GM23338 (cell line): ENCODE measurements at regions not wholly inside any gene's neighbourhood (a gene's known extent, or its start where the extent isn't known, plus 50 kb on each side); places are given as distances from the start of the nearest gene placed in this dataset.

Experiments used
- ATAC-seq: fragments of 200-7000 bp; cut with Tn5 transposase; 3 replicates; pipeline ENCODE4 v1.9.1; 2020
- DNase-seq: peaks from one replicate; pipeline ENCODE4 v3.0.0-alpha.2; 2015; ENCODE audit warnings: low spot score
- H2AFZ ChIP-seq: fragments of 200-600 bp; sonication (generic); 2 replicates; pipeline ENCODE4 v1.8.0; 2016; ENCODE audit warnings: antibody characterized with exemption, mild to moderate bottlenecking, moderate library complexity
- H3F3A ChIP-seq: fragments of 200-600 bp; sonication (generic); replicated peaks from 2 replicates; pipeline ENCODE4 v1.8.0; 2017; ENCODE audit warnings: antibody characterized with exemption, mixed run types, low read depth
- H3K27ac ChIP-seq: fragments of 200-600 bp; sonication (generic); 2 replicates; pipeline ENCODE4 v1.6.1; 2016; ENCODE audit warnings: low read depth
- H3K27me3 ChIP-seq: fragments of 200-600 bp; sonication (generic); 2 replicates; pipeline ENCODE4 v1.8.0; 2016; ENCODE audit warnings: mild to moderate bottlenecking, mixed run types, moderate library complexity; ENCODE audit not compliant: insufficient read depth
- H3K36me3 ChIP-seq: fragments of 200-600 bp; sonication (generic); 2 replicates; pipeline ENCODE4 v1.8.0; 2016; ENCODE audit warnings: mild to moderate bottlenecking; ENCODE audit not compliant: insufficient read depth
- H3K4me1 ChIP-seq: fragments of 200-600 bp; sonication (generic); 2 replicates; pipeline ENCODE4 v1.8.0; 2016; ENCODE audit warnings: mild to moderate bottlenecking, moderate library complexity; ENCODE audit not compliant: insufficient read depth
- H3K4me2 ChIP-seq: fragments of 200-600 bp; sonication (generic); 2 replicates; pipeline ENCODE4 v1.7.1; 2017; ENCODE audit warnings: mixed run types
- H3K4me3 ChIP-seq: fragments of 200-600 bp; sonication (generic); 2 replicates; pipeline ENCODE4 v1.6.1; 2016; ENCODE audit warnings: mixed run types
- H3K79me2 ChIP-seq: fragments of 200-600 bp; sonication (generic); replicated peaks from 2 replicates; pipeline ENCODE4 v1.8.0; 2017; ENCODE audit warnings: mild to moderate bottlenecking; ENCODE audit not compliant: insufficient read depth
- H3K9me2 ChIP-seq: fragments of 200-600 bp; sonication (generic); 2 replicates; pipeline ENCODE4 v1.8.0; 2017; ENCODE audit not compliant: insufficient read depth
- H4K20me1 ChIP-seq: fragments of 200-600 bp; sonication (generic); replicated peaks from 2 replicates; pipeline ENCODE4 v1.8.0; 2017; ENCODE audit warnings: mild to moderate bottlenecking; ENCODE audit not compliant: insufficient read depth
- H3K27ac Mint-ChIP-seq: 2 replicates; pipeline ENCODE4 v1.8.0; 2020; ENCODE audit warnings: inconsistent platforms, mild to moderate bottlenecking, moderate library complexity, mixed read lengths
- H3K27me3 Mint-ChIP-seq: 3 replicates; pipeline ENCODE4 v1.8.0; 2022; ENCODE audit warnings: low read depth, mild to moderate bottlenecking, moderate library complexity, mixed read lengths, inconsistent platforms; ENCODE audit not compliant: insufficient read depth, poor library complexity
- H3K36me3 Mint-ChIP-seq: 3 replicates; pipeline ENCODE4 v1.8.0; 2021; ENCODE audit warnings: low read depth, mild to moderate bottlenecking, inconsistent platforms, moderate library complexity, mixed read lengths
- H3K4me1 Mint-ChIP-seq: 3 replicates; pipeline ENCODE4 v1.8.0; 2020; ENCODE audit warnings: mild to moderate bottlenecking, inconsistent platforms, mixed read lengths
- H3K4me3 Mint-ChIP-seq: 3 replicates; pipeline ENCODE4 v1.8.0; 2021; ENCODE audit warnings: moderate library complexity, mild to moderate bottlenecking, inconsistent platforms, mixed read lengths
- H3K9me3 Mint-ChIP-seq: 3 replicates; pipeline ENCODE4 v1.8.0; 2020; ENCODE audit warnings: moderate library complexity, mild to moderate bottlenecking, inconsistent platforms, mixed read lengths
- CREB1 ChIP-seq: fragments of 250-450 bp; sonication (Bioruptor Pico); IDR thresholded peaks from 2 replicates; pipeline ENCODE4 v1.5.0; 2020; ENCODE audit warnings: low read depth, mild to moderate bottlenecking, moderate library complexity
- ETS1 ChIP-seq: IDR thresholded peaks from 2 replicates; pipeline ENCODE4 v1.6.1; 2016; ENCODE audit warnings: antibody characterized with exemption
- EZH2 ChIP-seq: fragments of 200-600 bp; sonication (generic); IDR thresholded peaks from one replicate; pipeline ENCODE4 v1.8.0; 2017; ENCODE audit warnings: antibody characterized with exemption, mild to moderate bottlenecking, low read depth; ENCODE audit not compliant: unreplicated experiment
- JUNB ChIP-seq: IDR thresholded peaks from one replicate; pipeline ENCODE4 v1.6.1; 2016; ENCODE audit warnings: antibody characterized with exemption; ENCODE audit not compliant: unreplicated experiment
- REST ChIP-seq: IDR thresholded peaks from one replicate; pipeline ENCODE4 v1.6.1; 2018; ENCODE audit warnings: antibody characterized with exemption; ENCODE audit not compliant: unreplicated experiment
- STAT1 ChIP-seq: IDR thresholded peaks from one replicate; pipeline ENCODE4 v1.6.1; 2016; ENCODE audit warnings: antibody characterized with exemption; ENCODE audit not compliant: unreplicated experiment
- ZNF114 ChIP-seq: fragments of 250-450 bp; sonication (Bioruptor Pico); IDR thresholded peaks from 2 replicates; pipeline ENCODE4 v1.5.0; 2020; ENCODE audit warnings: mild to moderate bottlenecking, moderate library complexity
- ZNF331 ChIP-seq: fragments of 250-450 bp; sonication (Bioruptor Pico); IDR thresholded peaks from 2 replicates; pipeline ENCODE4 v1.5.0; 2020; ENCODE audit warnings: low read depth, mild to moderate bottlenecking, moderate library complexity
- ZNF462 ChIP-seq: fragments of 250-450 bp; sonication (Bioruptor Pico); IDR thresholded peaks from 2 replicates; pipeline ENCODE4 v1.5.0; 2020; ENCODE audit warnings: mild to moderate bottlenecking, moderate library complexity

GRCh38 chrX:121755541-121755940, 708.1 kb downstream of the GLUD2 start (continued):
- no peak for TF ChIP-seq REST

GRCh38 chrX:121761845-121762244, 714.4 kb downstream of the GLUD2 start:
- no peak overlapping the region for H3K4me3 Mint-ChIP-seq
- Histone ChIP-seq H3F3A (no peaks in the 10 kb centered on the region), H3K27me3 (no peaks in the 10 kb centered on the region), H3K9me2 (no peaks in the 10 kb centered on the region), H3K79me2 (no peaks in the 10 kb centered on the region), H3K4me3 (no peak overlapping the region), H3K27ac (no peak overlapping the region), H3K4me2 (no peak overlapping the region), H3K36me3 (no peaks in the 10 kb centered on the region), H3K4me1 (no peaks in the 10 kb centered on the region), H4K20me1 (no peaks in the 10 kb centered on the region), H2AFZ (no peak overlapping the region)
- no peaks in the 10 kb centered on the region for H3K27me3 Mint-ChIP-seq
- no peaks in the 10 kb centered on the region for H3K4me1 Mint-ChIP-seq
- TF ChIP-seq ZNF331 (CRISPR knock-in tag) (no peak), STAT1 (no peak), JUNB (no peak), EZH2 (no peak), CREB1 (CRISPR knock-in tag) (no peak), ETS1 (no peak)
- H3K9me3 Mint-ChIP-seq: no peaks in the 10 kb centered on the region
- no peak overlapping the region for H3K27ac Mint-ChIP-seq
- no peaks in the 10 kb centered on the region for H3K36me3 Mint-ChIP-seq
- ATAC-seq: no peak
- DNase-seq: no peak

GRCh38 chrX:121763671-121764070, 716.3 kb downstream of the GLUD2 start:
- no peak for ATAC-seq
- Histone ChIP-seq H3K4me1 (no peaks in the 10 kb centered on the region), H3K4me2 (no peak overlapping the region), H2AFZ (no peak overlapping the region), H3F3A (no peaks in the 10 kb centered on the region), H3K27ac (no peak overlapping the region), H3K79me2 (no peaks in the 10 kb centered on the region), H3K27me3 (no peaks in the 10 kb centered on the region), H3K36me3 (no peaks in the 10 kb centered on the region), H3K9me2 (no peaks in the 10 kb centered on the region), H4K20me1 (no peaks in the 10 kb centered on the region), H3K4me3 (no peak overlapping the region)
- DNase-seq: no peak
- H3K27ac Mint-ChIP-seq: peak overlapping the region; percentile 61; the same call in 1 of the 2 replicates
- H3K4me1 Mint-ChIP-seq: no peaks in the 10 kb centered on the region
- no peaks in the 10 kb centered on the region for H3K36me3 Mint-ChIP-seq
- no peak overlapping the region for H3K4me3 Mint-ChIP-seq
- H3K9me3 Mint-ChIP-seq: no peaks in the 10 kb centered on the region
- H3K27me3 Mint-ChIP-seq: no peaks in the 10 kb centered on the region
- TF ChIP-seq ZNF114 (CRISPR knock-in tag): no peak
- no peak for TF ChIP-seq ZNF462 (CRISPR knock-in tag)
- TF ChIP-seq STAT1: no peak
- TF ChIP-seq EZH2: no peak
- TF ChIP-seq JUNB: no peak
